Thyroid gland (tissue), 4 donors: ENCODE measurements at regions not wholly inside any gene's neighbourhood (a gene's known extent, or its start where the extent isn't known, plus 50 kb on each side); places are given as distances from the start of the nearest gene placed in this dataset.

ENCODE experiments used
- POLR2A ChIP-seq, 2 donors: fragments of 450-650 bp; IDR thresholded peaks; one replicate each; pipeline ENCODE4 v1.6.1; 2017; ENCODE audit warnings: antibody characterized with exemption in 2 of 2, mild to moderate bottlenecking in 2 of 2, moderate library complexity in 1 of 2
- TF ChIP-seq, protein P1 (sequence below), 6 experiments: fragments of 200-600 bp in 3 of 6; fragments of 450-650 bp in 3 of 6; sonication (generic) in 3 of 6; IDR thresholded peaks; one replicate each; pipeline ENCODE4 v1.5.1; 2016 to 2019; ENCODE audit warnings: antibody characterized with exemption in 6 of 6, mild to moderate bottlenecking in 2 of 6, inconsistent platforms in 1 of 6, moderate library complexity in 1 of 6

GRCh38 chr7:32194537-32194936, 124.3 kb upstream of the PDE1C start:
- TF ChIP-seq, protein P1, sequence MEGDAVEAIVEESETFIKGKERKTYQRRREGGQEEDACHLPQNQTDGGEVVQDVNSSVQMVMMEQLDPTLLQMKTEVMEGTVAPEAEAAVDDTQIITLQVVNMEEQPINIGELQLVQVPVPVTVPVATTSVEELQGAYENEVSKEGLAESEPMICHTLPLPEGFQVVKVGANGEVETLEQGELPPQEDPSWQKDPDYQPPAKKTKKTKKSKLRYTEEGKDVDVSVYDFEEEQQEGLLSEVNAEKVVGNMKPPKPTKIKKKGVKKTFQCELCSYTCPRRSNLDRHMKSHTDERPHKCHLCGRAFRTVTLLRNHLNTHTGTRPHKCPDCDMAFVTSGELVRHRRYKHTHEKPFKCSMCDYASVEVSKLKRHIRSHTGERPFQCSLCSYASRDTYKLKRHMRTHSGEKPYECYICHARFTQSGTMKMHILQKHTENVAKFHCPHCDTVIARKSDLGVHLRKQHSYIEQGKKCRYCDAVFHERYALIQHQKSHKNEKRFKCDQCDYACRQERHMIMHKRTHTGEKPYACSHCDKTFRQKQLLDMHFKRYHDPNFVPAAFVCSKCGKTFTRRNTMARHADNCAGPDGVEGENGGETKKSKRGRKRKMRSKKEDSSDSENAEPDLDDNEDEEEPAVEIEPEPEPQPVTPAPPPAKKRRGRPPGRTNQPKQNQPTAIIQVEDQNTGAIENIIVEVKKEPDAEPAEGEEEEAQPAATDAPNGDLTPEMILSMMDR (IDR thresholded peaks at IDR 0.05) = no peak
- no peak for TF ChIP-seq POLR2A (IDR thresholded peaks at IDR 0.05)
